ENCODE measurements at regions not wholly inside any gene's neighbourhood (a gene's known extent, or its start where the extent isn't known, plus 50 kb on each side); places are given as distances from the start of the nearest gene placed in this dataset.
A peak's percentile ranks its signal among the peaks of the same experiment; 100 is the strongest.
"Not testable (repeated sequence)": the region's sequence is repeated elsewhere in the genome, so short reads cannot be mapped to it uniquely, and the experiment has no call there.

DNA sequence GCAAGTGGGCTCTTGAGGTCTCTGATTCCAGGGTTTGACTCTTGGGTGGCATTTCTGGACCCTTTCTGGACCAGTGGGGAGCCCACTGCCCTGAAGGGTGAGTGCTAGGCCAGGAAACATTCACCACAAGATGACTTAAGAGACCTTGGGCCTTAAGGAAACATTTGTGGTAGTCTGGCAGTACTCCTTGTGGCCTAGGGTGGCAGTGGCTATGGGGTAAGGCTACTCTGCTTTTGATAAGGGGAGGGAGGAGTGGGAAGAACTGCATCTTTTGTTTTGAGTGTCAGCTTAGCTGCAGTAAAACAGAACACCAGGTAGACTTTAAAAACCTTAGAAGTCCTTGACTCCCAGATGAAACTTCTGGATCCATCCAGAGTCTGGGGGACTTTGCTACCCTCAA is 529.3 kb upstream of the LRRC7 start:
- Histone ChIP-seq H3K4me3 (ENCODE audit: insufficient read depth, low read depth, low read length) (no peak overlapping the region), H3K27me3 (ENCODE audit: control insufficient read depth, insufficient read depth, low read length) (no peaks in the 10 kb centered on the region), H3K36me3 (replicated peaks; ENCODE audit: control insufficient read depth, insufficient read depth, low read length) (no peaks in the 10 kb centered on the region)
- DNase-seq, result no peak

DNA sequence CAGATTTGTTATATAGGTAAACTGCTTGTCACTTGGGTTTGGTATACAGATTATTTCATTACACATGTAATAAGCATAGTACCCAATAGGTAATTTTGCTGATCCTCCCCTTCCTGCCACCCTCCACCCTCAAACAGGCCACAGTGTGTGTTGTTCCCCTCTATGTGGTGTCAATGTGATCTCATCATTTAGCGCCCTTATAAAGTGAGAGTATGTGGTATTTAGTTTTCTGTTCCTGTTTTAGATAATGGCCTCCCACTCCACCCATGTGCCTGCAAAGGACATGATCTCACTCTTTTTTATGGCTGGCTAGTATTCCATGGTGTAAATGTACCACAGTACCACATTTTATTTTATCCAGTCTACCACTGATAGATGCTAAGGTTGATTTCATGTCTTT is 522.1 kb upstream of the LRRC7 start:
- no peak for DNase-seq
- H3K36me3 ChIP-seq (replicated peaks; ENCODE audit: control insufficient read depth, insufficient read depth, low read length), result no peaks in the 10 kb centered on the region
- no peaks in the 10 kb centered on the region for H3K27me3 ChIP-seq (ENCODE audit: control insufficient read depth, insufficient read depth, low read length)
- no peak overlapping the region for H3K4me3 ChIP-seq (ENCODE audit: insufficient read depth, low read depth, low read length)

GRCh38 chr1:69055194-69055593 is 512.5 kb upstream of the LRRC7 start:
- Histone ChIP-seq H3K27me3 (ENCODE audit: control insufficient read depth, insufficient read depth, low read length) (no peaks in the 10 kb centered on the region), H3K36me3 (replicated peaks; ENCODE audit: control insufficient read depth, insufficient read depth, low read length) (no peaks in the 10 kb centered on the region), H3K4me3 (ENCODE audit: insufficient read depth, low read depth, low read length) (no peak overlapping the region)
- no peak for DNase-seq

- DNase-seq, result no peak
- Histone ChIP-seq H3K36me3 (replicated peaks; ENCODE audit: control insufficient read depth, insufficient read depth, low read length) (no peaks in the 10 kb centered on the region), H3K27me3 (ENCODE audit: control insufficient read depth, insufficient read depth, low read length) (no peaks in the 10 kb centered on the region), H3K4me3 (ENCODE audit: insufficient read depth, low read depth, low read length) (no peak overlapping the region)
Observed at GRCh38 chr1:69058454-69058853, 509.3 kb upstream of the LRRC7 start.

DNA sequence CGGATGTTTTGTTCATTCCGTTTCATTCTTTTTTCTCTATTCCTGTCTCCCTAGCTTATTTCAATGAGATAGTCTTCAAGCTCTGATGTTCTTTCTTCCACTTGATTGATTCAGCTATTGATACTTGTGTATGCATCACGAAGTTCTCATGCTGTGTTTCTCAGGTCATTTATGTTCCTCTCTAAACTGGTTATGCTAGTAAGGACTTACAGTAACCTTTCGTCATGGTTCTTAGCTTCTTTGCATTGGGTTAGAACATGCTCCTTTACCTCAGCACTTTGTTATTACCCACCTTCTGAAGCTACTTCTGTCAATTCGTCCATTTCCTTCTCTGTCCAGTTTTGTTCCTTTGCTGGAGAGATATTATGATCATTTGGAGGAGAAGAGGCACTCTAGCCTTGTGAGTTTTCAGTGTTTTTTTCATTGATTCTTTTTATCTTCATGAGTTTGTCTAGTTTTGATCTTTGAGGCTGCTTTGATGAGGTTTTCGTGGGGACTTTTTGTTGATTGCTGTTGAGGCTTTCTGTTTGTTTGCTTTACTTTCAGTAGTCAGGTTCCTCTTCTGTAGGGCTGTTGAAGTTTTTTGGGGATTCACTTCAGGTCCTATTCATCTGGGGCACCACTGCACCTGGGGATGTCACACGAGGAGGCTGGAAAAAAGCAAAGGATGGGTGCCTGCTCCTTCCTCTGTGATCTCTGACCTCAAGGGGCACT is 496.9 kb upstream of the LRRC7 start:
- DNase-seq, result no peak
- no peaks in the 10 kb centered on the region for H3K36me3 ChIP-seq (replicated peaks; ENCODE audit: control insufficient read depth, insufficient read depth, low read length)

GRCh38 chr1:69073176-69073575 is 494.5 kb upstream of the LRRC7 start:
- Histone ChIP-seq H3K27me3 (ENCODE audit: control insufficient read depth, insufficient read depth, low read length) (no peaks in the 10 kb centered on the region), H3K4me3 (ENCODE audit: insufficient read depth, low read depth, low read length) (no peak overlapping the region), H3K36me3 (replicated peaks; ENCODE audit: control insufficient read depth, insufficient read depth, low read length) (no peaks in the 10 kb centered on the region)
- no peak for DNase-seq

More for the DNA sequence above, 496.9 kb upstream of the LRRC7 start:
- Histone ChIP-seq H3K4me3 (ENCODE audit: insufficient read depth, low read depth, low read length) (no peak overlapping the region), H3K27me3 (ENCODE audit: control insufficient read depth, insufficient read depth, low read length) (no peaks in the 10 kb centered on the region)

GRCh38 chr1:69076631-69077030 is 491.1 kb upstream of the LRRC7 start:
- no peaks in the 10 kb centered on the region for H3K36me3 ChIP-seq (replicated peaks; ENCODE audit: control insufficient read depth, insufficient read depth, low read length)
- no peaks in the 10 kb centered on the region for H3K27me3 ChIP-seq (ENCODE audit: control insufficient read depth, insufficient read depth, low read length)
- DNase-seq, result no peak
- no peak overlapping the region for H3K4me3 ChIP-seq (ENCODE audit: insufficient read depth, low read depth, low read length)

- no peak overlapping the region for H3K4me3 ChIP-seq (ENCODE audit: insufficient read depth, low read depth, low read length)
- H3K36me3 ChIP-seq (replicated peaks; ENCODE audit: control insufficient read depth, insufficient read depth, low read length), result no peaks in the 10 kb centered on the region
- no peaks in the 10 kb centered on the region for H3K27me3 ChIP-seq (ENCODE audit: control insufficient read depth, insufficient read depth, low read length)
- DNase-seq, result peak; percentile 2
Observed at GRCh38 chr1:69077198-69077597, 490.5 kb upstream of the LRRC7 start.

GRCh38 chr1:69077633-69078032 is 490.1 kb upstream of the LRRC7 start:
- DNase-seq, result peak; percentile 2
- Histone ChIP-seq H3K4me3 (ENCODE audit: insufficient read depth, low read depth, low read length) (no peak overlapping the region), H3K36me3 (replicated peaks; ENCODE audit: control insufficient read depth, insufficient read depth, low read length) (no peaks in the 10 kb centered on the region), H3K27me3 (ENCODE audit: control insufficient read depth, insufficient read depth, low read length) (no peaks in the 10 kb centered on the region)

GRCh38 chr1:69081668-69082067 is 486.1 kb upstream of the LRRC7 start:
- no peaks in the 10 kb centered on the region for H3K36me3 ChIP-seq (replicated peaks; ENCODE audit: control insufficient read depth, insufficient read depth, low read length)
- no peak overlapping the region for H3K4me3 ChIP-seq (ENCODE audit: insufficient read depth, low read depth, low read length)
- no peaks in the 10 kb centered on the region for H3K27me3 ChIP-seq (ENCODE audit: control insufficient read depth, insufficient read depth, low read length)
- DNase-seq, result no peak

DNA sequence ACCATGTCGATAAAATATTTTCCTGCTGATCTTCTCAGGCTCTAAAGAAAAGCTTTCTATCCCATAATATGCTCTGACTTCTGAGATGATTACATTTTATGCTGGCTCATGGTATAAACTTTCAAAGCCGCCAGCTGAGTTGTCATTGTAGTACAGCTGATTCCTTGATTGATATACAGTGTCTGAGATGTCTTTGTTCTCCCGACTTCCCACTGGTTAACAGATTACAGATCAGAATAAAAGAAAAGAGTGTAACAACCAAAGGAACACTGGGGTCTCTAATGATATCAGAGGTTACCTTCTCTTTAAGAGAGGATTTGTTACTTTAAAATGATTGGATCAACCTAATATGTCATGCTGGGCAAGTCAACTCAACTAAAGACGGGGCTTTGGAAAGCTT is 485.4 kb upstream of the LRRC7 start:
- Histone ChIP-seq H3K36me3 (replicated peaks; ENCODE audit: control insufficient read depth, insufficient read depth, low read length) (no peaks in the 10 kb centered on the region), H3K4me3 (ENCODE audit: insufficient read depth, low read depth, low read length) (no peak overlapping the region), H3K27me3 (ENCODE audit: control insufficient read depth, insufficient read depth, low read length) (no peaks in the 10 kb centered on the region)
- no peak for DNase-seq

GRCh38 chr1:69086148-69086547 is 481.6 kb upstream of the LRRC7 start:
- H3K27me3 ChIP-seq (ENCODE audit: control insufficient read depth, insufficient read depth, low read length), result no peaks in the 10 kb centered on the region
- DNase-seq, result no peak
- H3K36me3 ChIP-seq (replicated peaks; ENCODE audit: control insufficient read depth, insufficient read depth, low read length), result no peaks in the 10 kb centered on the region
- H3K4me3 ChIP-seq (ENCODE audit: insufficient read depth, low read depth, low read length), result no peak overlapping the region

GRCh38 chr1:69088571-69088970 is 479.2 kb upstream of the LRRC7 start:
- no peaks in the 10 kb centered on the region for H3K27me3 ChIP-seq (ENCODE audit: control insufficient read depth, insufficient read depth, low read length)
- no peaks in the 10 kb centered on the region for H3K36me3 ChIP-seq (replicated peaks; ENCODE audit: control insufficient read depth, insufficient read depth, low read length)
- H3K4me3 ChIP-seq (ENCODE audit: insufficient read depth, low read depth, low read length), result no peak overlapping the region
- DNase-seq, result no peak

- H3K27me3 ChIP-seq (ENCODE audit: control insufficient read depth, insufficient read depth, low read length), result no peaks in the 10 kb centered on the region
- H3K36me3 ChIP-seq (replicated peaks; ENCODE audit: control insufficient read depth, insufficient read depth, low read length), result no peaks in the 10 kb centered on the region
- no peak overlapping the region for H3K4me3 ChIP-seq (ENCODE audit: insufficient read depth, low read depth, low read length)
- no peak for DNase-seq
Observed at GRCh38 chr1:69090170-69090569, 477.6 kb upstream of the LRRC7 start.

GRCh38 chr1:69090752-69091151 is 477.0 kb upstream of the LRRC7 start:
- no peak for DNase-seq
- H3K27me3 ChIP-seq (ENCODE audit: control insufficient read depth, insufficient read depth, low read length), result no peaks in the 10 kb centered on the region
- no peak overlapping the region for H3K4me3 ChIP-seq (ENCODE audit: insufficient read depth, low read depth, low read length)
- no peaks in the 10 kb centered on the region for H3K36me3 ChIP-seq (replicated peaks; ENCODE audit: control insufficient read depth, insufficient read depth, low read length)

GRCh38 chr1:69102058-69102457 is 465.7 kb upstream of the LRRC7 start:
- not testable (repeated sequence) for H3K27me3 ChIP-seq (ENCODE audit: control insufficient read depth, insufficient read depth, low read length); H3K4me3 ChIP-seq (ENCODE audit: insufficient read depth, low read depth, low read length); DNase-seq; H3K36me3 ChIP-seq (replicated peaks; ENCODE audit: control insufficient read depth, insufficient read depth, low read length)

Data from H7 (cell line).